HCT116 (cell line): ENCODE measurements at regions not wholly inside any gene's neighbourhood (a gene's known extent, or its start where the extent isn't known, plus 50 kb on each side); places are given as distances from the start of the nearest gene placed in this dataset.

Source experiments
- CEBPB ChIP-seq: IDR thresholded peaks from 2 replicates; pipeline ENCODE4 v1.6.1; 2012; ENCODE audit warnings: low read depth
- CTCF ChIP-seq, 3 experiments: fragments of 200-600 bp in 1 of 3; sonication (generic) in 1 of 3; IDR thresholded peaks in 2 of 3; conservative IDR thresholded peaks in 1 of 3; 2 replicates each; pipeline ENCODE4 v1.5.1; 2012 to 2017; ENCODE audit warnings: low read depth in 2 of 3, low read length in 2 of 3, antibody characterized with exemption in 1 of 3, borderline replicate concordance in 1 of 3, control low read depth in 1 of 3, mild to moderate bottlenecking in 1 of 3, mixed read lengths in 1 of 3, mixed run types in 1 of 3, moderate library complexity in 1 of 3; ENCODE audit not compliant: insufficient read depth in 1 of 3
- ELF1 ChIP-seq: IDR thresholded peaks from 2 replicates; pipeline ENCODE4 v1.6.1; 2012; ENCODE audit warnings: low read depth, borderline replicate concordance
- EZH2phosphoT487 ChIP-seq: fragments of 200-600 bp; IDR thresholded peaks from 2 replicates; pipeline ENCODE4 v1.6.1; 2018; ENCODE audit warnings: antibody characterized with exemption, borderline replicate concordance
- FOSL1 ChIP-seq: IDR thresholded peaks from 2 replicates; pipeline ENCODE4 v1.6.1; 2012; ENCODE audit warnings: low read depth
- POLR2A ChIP-seq: IDR thresholded peaks from 2 replicates; pipeline ENCODE4 v1.7.0; 2011; ENCODE audit warnings: borderline replicate concordance; ENCODE audit not compliant: insufficient read depth, insufficient read length; ENCODE audit errors: extremely low read depth
- POLR2AphosphoS5 ChIP-seq: IDR thresholded peaks from 2 replicates; pipeline ENCODE4 v1.6.1; 2011; ENCODE audit warnings: mild to moderate bottlenecking, low read depth, low read length, moderate library complexity
- RAD21 ChIP-seq: IDR thresholded peaks from 2 replicates; pipeline ENCODE4 v1.6.1; 2012; ENCODE audit warnings: low read depth, mild to moderate bottlenecking
- YY1 ChIP-seq: IDR thresholded peaks from 2 replicates; pipeline ENCODE4 v1.6.1; 2011; ENCODE audit warnings: low read length, low read depth, moderate library complexity, mild to moderate bottlenecking; ENCODE audit not compliant: insufficient replicate concordance; ENCODE audit errors: extremely low read depth
- ZBTB33 ChIP-seq: IDR thresholded peaks from 2 replicates; pipeline ENCODE4 v1.6.1; 2011; ENCODE audit warnings: mild to moderate bottlenecking, low read length, moderate library complexity; ENCODE audit not compliant: insufficient replicate concordance; ENCODE audit errors: extremely low read depth

- TF ChIP-seq ELF1 (no peak), FOSL1 (no peak), EZH2phosphoT487 (no peak), YY1 (no peak), ZBTB33 (no peak), POLR2A (no peak), CEBPB (no peak), CTCF (IDR thresholded peaks at IDR 0.05 in 2 of 3, conservative IDR thresholded peaks at IDR 0.05 in 1 of 3; ENCODE audit: borderline replicate concordance in 1 of 3, insufficient read depth in 1 of 3, low read depth in 2 of 3, low read length in 2 of 3) (no peak), POLR2AphosphoS5 (no peak), RAD21 (no peak)
Measured at GRCh38 chr14:55762595-55763232, 182.7 kb downstream of the KTN1 start.
